ENCODE measurements at regions not wholly inside any gene's neighbourhood (a gene's known extent, or its start where the extent isn't known, plus 50 kb on each side); places are given as distances from the start of the nearest gene placed in this dataset.

DNA sequence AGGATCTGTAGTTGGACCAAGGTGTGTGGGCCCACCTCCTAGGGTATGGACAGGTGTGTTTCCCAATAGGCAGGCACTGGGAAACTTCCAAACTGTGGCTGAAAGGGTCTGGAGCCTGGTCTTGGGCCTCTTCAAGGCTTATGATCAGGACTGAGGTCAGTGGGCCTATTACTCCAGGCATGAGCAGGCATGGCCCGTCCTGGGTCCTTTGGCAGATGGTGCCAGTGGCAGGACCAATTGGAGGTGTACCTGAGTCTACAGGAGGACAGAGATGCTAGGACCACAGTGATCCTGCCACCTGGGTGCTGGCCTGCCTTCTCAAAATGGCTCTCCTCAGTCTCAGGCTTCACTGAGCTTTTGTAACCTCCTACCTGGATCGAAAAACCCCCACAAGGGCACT is 95.4 kb downstream of the RAB18 start:
- in situ Hi-C loops (cut with HindIII; ENCODE audit: low sequenced_read_pairs), result no loop called here

DNA sequence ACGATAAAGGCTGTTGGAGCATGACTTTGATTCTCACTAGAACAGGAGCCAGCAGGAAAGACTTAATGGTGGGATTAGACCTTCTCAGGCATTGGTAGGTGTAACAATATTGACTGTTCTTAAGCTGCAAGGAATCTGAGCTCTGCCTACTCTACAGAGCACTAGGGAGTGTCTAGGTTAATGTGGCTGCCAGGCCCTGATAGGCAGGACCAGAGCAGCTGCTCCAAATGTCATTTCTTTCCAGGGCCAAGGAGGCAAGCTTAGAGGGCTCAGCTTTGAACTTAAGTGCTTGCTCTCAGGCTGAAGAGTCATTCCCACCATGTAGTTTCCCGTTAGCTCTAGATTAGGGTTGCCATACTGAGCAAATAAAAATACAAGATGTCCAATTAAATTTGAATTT is 96.8 kb downstream of the RAB18 start:
- in situ Hi-C loops (cut with HindIII; ENCODE audit: low sequenced_read_pairs), result no loop called here

DNA sequence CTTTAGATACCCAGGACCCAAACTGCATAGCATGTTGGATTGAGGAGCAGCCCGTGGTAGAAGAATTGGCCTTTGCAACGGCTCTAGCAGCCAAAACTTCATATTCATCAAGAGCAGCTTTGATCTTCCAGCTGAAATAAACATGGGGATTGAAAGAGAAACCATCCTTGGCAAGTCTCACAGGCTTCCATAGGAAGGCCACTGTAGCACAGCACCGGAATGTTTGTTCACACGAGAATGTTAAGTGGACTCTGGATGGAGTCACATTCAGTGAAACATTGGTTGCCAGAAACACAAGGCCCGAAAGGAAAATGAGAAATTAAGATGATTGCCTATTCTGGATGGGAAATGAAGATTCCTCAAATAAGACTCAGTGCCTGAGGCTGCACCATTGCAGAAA is 97.4 kb downstream of the RAB18 start:
- in situ Hi-C loops (cut with HindIII; ENCODE audit: low sequenced_read_pairs), result no loop called here

DNA sequence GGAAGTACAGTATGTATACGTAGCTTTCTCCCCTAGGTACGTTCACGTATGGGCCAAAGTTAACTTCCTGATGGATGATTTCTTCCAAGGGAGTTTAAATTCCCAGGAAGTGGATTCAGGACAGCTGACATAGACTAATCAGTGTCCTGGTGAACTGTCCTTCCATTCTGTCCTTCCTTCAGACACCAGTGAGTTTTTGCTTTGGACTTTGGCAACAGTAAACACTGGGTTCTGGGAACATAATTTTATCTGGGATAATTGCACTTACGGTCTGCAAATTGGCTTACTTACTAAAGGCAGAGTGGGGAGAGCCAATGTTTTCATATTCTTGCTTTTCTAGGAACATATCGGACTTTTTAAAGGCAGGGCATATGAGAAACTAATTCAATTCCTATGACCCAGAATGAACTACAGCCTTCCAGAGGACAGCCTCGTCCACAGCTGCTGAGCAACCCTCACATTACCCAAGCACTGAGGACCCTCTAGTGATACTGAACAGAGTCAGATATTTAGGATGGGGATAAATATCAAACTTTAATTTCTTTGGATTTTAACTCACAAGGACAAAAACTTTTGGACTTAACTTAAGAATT is 97.9 kb downstream of the RAB18 start:
- in situ Hi-C loops (cut with HindIII; ENCODE audit: low sequenced_read_pairs), result no loop called here

DNA sequence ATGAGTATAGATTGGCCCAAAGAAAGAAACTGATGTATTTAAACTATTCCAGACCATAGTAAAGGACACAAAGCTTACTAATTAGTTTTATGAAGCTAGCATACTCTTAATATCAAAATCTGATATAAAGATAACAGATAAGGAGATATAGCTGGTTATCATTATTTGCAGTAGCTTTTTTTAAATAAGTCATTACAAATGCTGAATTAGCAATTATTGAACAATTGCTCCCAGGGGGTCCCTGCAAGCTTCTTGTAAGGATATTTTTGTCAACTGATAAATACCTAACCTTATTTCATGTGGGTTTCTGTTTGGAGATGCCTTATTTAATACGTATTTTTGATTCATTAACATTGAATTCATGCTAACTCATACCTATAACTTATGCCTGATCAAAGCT is 99.0 kb downstream of the RAB18 start:
- in situ Hi-C loops (cut with HindIII; ENCODE audit: low sequenced_read_pairs), result no loop called here

DNA sequence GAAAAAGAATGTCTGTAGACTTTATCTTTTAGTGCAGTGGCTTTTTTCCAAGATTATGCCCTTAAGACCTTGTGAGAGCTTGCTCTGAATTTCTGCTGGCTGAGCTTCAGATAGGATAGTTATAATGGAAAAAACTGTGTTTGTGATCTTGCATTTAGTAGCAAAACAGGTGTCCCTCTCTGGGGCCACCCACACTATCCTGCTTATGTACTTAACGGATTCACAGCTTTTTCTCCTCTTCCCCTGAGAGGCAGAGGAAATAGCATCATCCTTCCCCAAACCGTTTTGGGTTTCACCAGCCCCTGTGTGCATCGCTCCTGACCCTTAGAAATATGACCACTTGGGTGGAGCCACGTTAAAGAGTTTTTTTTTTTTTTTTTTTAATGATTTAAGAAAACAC is 101.2 kb downstream of the RAB18 start:
- in situ Hi-C loops (cut with HindIII; ENCODE audit: low sequenced_read_pairs), result no loop called here

DNA sequence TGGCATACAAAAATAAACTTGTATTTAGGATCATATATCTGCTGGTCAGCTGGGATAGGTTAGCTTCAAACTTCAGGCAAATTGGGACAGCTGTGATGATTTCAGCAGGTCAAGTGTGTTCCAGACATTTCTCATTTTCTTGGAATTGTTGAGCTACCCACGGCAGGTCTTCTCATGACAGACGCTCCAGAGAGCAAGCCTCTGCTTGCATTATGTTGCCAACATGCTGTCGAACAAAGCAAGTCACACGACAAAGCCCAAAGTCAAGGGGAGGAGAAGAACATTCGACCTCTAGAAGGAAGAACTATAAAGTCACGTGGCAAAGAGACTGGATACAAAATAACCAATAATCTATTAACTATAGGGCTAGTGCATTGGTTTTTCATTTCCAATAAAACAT is 103.5 kb downstream of the RAB18 start:
- in situ Hi-C loops (cut with HindIII; ENCODE audit: low sequenced_read_pairs), result no loop called here

DNA sequence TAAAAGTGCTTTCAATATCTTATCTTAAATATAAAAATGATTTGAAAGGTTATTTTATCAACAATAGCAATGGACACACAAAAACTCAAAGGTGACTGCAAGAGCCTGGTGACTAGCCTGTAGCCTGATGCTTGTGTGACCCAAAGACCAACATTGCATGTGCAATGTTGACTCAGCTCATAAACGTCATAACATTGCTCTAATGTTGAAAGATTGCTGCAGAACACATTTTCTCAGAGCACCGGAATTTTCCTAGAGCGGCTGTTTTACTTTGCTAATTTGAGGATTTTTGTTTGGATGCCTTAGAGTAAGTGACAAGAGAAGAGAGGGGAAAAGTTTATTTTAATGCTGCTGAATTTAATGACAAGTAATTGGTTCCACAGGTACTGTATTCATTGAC is 107.1 kb downstream of the RAB18 start:
- in situ Hi-C loops (cut with HindIII; ENCODE audit: low sequenced_read_pairs), result no loop called here

DNA sequence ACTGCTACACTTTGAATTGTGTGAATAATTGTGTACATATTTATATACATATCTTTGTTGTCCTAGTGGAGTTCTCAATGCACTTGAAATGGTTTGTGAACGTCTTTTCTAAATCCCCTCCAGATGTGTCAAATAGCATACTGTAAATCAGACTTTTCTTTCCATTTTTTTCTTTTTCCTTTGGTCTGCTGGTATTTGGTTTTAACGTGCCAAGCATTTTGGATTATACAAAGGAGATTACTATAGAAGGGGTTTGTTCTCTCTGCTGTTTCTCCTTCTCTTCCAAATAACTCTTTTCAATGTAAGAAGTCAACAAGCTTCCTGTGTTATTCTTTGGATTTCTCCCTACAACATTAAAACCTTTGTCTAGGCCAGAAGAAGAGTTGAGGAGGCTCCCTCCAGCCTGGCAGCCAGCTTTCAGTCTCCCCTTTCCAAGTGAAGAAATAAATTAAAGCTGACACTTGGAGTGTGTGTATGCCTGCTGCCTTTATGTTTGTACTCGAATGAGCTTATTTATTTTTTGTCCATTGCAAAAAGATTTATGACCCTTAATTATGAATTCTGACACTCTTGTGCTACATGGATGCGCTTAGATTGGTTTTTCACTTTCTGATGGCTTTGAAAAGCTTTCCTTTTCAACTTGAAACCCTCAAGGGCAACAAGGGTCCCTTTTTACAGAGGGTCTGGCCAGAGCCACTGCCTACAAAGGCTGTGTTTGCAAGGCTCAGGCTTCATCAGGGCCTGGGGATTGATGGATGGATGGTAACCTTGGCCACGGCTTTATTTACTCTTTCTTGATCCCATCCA is 107.8 kb downstream of the RAB18 start:
- in situ Hi-C loops (cut with HindIII; ENCODE audit: low sequenced_read_pairs), result no loop called here

DNA sequence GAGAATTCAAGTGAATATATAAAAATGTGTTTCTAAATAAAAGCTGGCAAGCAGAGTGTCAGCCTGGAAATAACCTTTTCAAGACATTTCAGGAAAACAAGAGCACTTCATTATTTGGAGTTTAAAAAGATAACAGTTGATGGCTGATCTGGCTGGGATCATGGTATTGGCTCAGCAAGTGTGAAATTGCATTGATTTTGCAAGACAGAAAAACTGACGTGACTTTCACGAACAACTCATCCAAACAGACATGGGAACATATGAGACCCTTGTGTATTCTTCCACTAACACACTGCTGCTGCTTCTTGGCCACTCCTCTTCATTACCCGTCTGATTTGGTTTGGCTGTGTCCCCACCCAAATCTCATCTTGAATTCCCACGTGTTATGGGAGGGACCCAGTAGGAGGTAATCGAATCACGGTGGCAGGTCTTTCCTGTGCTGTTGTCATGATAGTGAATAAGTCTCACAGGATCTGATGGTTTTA is 108.5 kb downstream of the RAB18 start:
- in situ Hi-C loops (cut with HindIII; ENCODE audit: low sequenced_read_pairs), result no loop called here

DNA sequence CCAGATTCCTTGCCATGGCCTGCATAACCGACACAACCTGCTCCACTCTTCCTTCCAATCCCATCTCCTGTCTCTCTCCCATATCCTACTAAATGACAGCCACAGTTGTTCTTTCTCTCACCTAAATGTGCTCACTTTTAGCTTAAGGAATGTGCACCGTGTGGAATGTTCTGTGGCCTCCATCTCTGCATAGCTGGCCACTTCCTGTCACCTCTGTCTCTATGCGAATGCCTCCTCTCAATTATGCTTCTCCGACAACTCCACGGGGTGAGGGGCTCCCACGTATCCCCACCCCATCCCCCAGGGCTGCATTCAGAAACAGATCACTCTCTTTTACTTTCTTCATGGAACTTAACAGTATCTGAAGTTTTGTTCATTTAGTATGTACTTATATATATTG is 110.7 kb downstream of the RAB18 start:
- in situ Hi-C loops (cut with HindIII; ENCODE audit: low sequenced_read_pairs), result loop anchor here (5.0 kb wide), 1 partner anchor 103 kb away; no protein-coding TSS in a partner anchor

DNA sequence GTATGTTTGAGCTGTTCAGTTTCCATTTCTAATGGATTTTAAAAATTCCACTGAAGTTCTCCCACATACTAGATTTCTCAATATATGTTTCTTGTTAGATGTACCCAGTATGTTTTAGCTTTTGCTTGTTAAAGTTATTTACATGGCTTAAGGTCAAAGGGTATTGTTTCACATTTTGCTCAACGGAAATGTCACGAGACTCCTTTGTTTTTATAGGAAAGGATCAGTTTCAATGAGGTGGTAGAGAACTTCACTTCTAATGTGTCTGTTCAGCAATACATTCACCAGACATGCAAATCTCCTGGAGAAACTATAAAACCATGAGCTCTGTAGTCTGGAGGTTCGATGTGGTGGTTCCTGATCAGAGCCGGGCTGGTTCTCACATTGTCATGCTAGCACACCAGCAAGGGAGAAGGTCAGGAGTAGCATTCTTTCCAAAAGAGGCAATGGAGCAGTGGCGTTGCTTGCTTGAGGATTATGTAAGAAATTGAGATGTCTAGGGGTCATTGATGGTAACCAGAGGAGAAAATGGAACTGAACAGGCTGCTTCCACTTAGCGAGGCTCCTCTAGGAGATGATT is 114.0 kb downstream of the RAB18 start:
- in situ Hi-C loops (cut with HindIII; ENCODE audit: low sequenced_read_pairs), result loop anchor here (5.0 kb wide), 1 partner anchor 99 kb away; no protein-coding TSS in a partner anchor

DNA sequence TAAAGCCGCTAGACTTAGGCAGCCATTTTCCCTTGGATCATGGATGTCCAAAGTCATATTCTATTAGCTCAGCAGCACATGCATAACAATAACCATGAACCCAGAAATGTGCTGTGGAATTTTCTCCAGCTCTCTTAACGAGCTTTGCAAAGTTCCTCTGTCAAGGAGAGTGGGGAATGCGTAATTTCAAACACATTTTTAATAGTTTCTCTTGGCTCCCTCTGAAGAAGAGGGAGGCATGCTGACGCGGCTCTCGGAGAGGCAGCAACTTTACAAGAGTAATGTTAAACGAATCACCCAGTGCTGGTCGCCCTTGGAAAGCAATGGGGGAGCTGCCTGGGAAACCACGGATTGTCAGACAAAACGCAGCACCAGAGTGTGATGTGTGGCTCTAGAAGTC is 114.8 kb downstream of the RAB18 start:
- in situ Hi-C loops (cut with HindIII; ENCODE audit: low sequenced_read_pairs), result loop anchor here (5.0 kb wide), 1 partner anchor 98 kb away; no protein-coding TSS in a partner anchor

DNA sequence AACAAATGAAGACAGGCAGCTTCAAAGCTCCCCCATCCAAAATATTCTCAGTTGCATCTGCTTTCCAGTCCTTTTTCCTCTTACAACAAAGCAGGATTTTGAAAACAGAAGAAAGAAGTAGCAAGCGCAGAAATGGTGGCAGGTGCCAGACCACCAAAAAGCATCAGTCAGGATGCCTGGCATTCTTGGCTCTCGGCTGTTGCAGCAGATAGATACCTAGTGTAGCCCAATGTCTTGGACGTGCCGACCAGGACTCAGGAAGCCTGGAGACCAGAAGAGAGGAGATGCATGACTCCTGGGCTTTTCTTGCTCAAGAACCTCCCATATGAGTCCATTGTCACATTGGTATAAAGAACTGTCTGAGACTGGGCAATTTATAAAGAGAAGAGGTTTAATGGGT is 115.2 kb downstream of the RAB18 start:
- in situ Hi-C loops (cut with HindIII; ENCODE audit: low sequenced_read_pairs), result loop anchor here (5.0 kb wide), 1 partner anchor 98 kb away; no protein-coding TSS in a partner anchor

DNA sequence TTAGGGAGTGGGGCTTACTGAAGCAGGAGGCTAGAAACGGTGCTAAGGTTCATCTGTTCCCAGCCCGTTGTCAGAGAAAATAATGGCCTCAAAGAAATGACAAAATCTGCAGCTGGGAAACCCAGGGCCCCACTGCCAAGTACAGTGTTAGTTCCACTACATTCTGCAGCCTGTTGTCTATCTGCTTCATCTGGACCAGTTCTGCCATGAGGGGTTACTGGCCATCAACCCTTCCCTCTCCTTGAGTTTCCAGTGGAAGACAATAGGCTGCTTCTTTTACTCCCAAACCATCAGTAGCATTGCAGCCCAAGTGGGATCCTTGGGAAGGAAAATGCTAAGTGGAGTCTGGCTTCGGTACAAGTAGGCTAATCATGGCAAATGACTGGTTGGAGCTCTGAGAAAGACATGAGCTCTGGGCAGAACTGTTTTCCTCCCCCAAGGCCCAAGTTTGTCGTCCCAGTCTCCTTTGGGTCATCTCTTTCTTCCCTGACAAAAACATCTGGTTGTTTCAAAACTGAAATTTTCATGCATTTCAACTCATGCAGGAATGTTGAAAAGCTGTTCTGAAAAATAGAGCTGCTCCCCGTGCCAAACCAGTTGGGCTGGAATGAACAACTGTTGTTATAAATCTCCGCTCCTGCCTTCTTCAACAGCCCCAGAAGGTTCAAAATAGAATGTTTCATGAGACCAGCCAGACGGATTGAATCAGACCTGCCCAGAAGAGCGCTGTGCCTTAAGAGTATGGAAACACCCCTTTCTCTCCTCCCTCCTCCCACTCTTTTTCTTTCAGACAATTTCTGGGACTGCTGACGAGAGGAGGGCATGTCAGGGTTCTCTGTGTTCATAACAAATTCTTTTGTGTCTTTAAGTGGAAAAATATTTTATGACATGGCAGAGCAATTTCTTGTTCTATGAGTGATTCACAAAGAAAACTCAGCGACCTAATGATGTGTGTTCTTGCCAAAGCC is 116.6 kb downstream of the RAB18 start:
- in situ Hi-C loops (cut with HindIII; ENCODE audit: low sequenced_read_pairs), result no loop called here

DNA sequence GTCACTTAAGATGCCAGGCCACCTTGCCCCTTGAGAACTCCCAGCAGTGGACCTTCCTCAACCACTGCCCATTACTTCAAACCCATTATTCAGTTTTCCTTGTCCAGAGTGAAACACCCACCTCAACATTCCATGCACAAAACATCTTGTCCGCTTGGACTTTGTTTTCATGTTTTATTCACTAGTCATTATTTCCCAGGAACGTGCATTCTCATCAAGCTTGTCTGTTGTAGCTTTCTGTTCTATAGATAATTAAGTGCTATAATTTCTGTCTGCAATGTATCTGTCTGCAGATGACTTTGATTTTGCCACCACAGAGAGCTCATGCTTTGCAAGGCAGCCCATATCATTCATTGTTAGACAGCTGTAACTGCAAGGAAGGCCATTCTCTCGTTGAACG is 117.4 kb downstream of the RAB18 start:
- in situ Hi-C loops (cut with HindIII; ENCODE audit: low sequenced_read_pairs), result no loop called here

DNA sequence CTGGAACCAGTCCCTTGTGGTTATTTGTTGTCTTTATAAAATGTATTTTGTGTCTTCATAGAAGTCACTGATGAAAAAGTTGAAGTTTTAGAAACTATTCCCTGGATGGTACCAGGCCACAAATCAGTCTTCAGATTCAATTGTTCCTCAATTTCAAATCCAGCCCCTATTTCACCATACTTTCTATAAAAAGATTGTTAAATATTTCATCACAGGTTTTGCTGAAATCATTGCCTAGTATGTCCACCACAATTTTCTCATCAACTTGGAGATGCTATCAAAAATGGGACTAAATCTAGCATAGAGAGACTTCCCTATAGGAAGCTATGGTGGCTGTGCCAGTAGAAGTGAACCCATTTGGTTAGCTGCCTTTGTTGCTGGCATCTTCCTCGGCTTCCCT is 118.5 kb downstream of the RAB18 start:
- in situ Hi-C loops (cut with HindIII; ENCODE audit: low sequenced_read_pairs), result no loop called here
